Trophoblast cell (in vitro differentiated cells and primary cell): ENCODE measurements at regions not wholly inside any gene's neighbourhood (a gene's known extent, or its start where the extent isn't known, plus 50 kb on each side); places are given as distances from the start of the nearest gene placed in this dataset.

Source experiments
- DNase-seq, 2 donors: peaks; one replicate each; pipeline ENCODE4 v3.0.0-alpha.2; 2016
- H2AFZ ChIP-seq: 2 replicates; pipeline ENCODE4 v1.6.1; 2013; ENCODE audit warnings: low read length, moderate library complexity, mild to moderate bottlenecking; ENCODE audit not compliant: insufficient read depth, poor library complexity
- H2AK5ac ChIP-seq: 2 replicates; pipeline ENCODE4 v1.6.1; 2013; ENCODE audit warnings: mild to moderate bottlenecking, low read length
- H2BK120ac ChIP-seq: 2 replicates; pipeline ENCODE4 v1.6.1; 2013; ENCODE audit warnings: low read length, mild to moderate bottlenecking, moderate library complexity; ENCODE audit not compliant: insufficient read depth, poor library complexity
- H2BK12ac ChIP-seq: 2 replicates; pipeline ENCODE4 v1.6.1; 2013; ENCODE audit warnings: mild to moderate bottlenecking, low read length, moderate library complexity
- H2BK5ac ChIP-seq: 2 replicates; pipeline ENCODE4 v1.6.1; 2013; ENCODE audit warnings: low read length, low read depth, moderate library complexity, mild to moderate bottlenecking; ENCODE audit not compliant: poor library complexity
- H3K14ac ChIP-seq: 2 replicates; pipeline ENCODE4 v1.6.1; 2013; ENCODE audit warnings: mild to moderate bottlenecking, low read length
- H3K18ac ChIP-seq: 2 replicates; pipeline ENCODE4 v1.6.1; 2013; ENCODE audit warnings: mild to moderate bottlenecking, low read length
- H3K23ac ChIP-seq: 2 replicates; pipeline ENCODE4 v1.6.1; 2013; ENCODE audit warnings: low read length
- H3K27ac ChIP-seq: 2 replicates; pipeline ENCODE4 v1.5.1; 2013; ENCODE audit warnings: low read depth, mild to moderate bottlenecking, inconsistent platforms, low read length, moderate library complexity
- H3K27me3 ChIP-seq: 2 replicates; pipeline ENCODE4 v1.6.1; 2013; ENCODE audit warnings: inconsistent platforms, mild to moderate bottlenecking, low read length, moderate library complexity; ENCODE audit not compliant: insufficient read depth
- H3K36me3 ChIP-seq, 2 experiments: 1 replicate in 1 of 2; 2 replicates in 1 of 2; pipeline ENCODE4 v1.6.1; 2013; ENCODE audit warnings: low read length in 2 of 2, mild to moderate bottlenecking in 2 of 2, moderate library complexity in 1 of 2; ENCODE audit not compliant: insufficient read depth in 2 of 2, control insufficient read depth in 1 of 2
- H3K4ac ChIP-seq: 2 replicates; pipeline ENCODE4 v1.6.1; 2013; ENCODE audit warnings: low read depth, mild to moderate bottlenecking, low read length, moderate library complexity
- H3K4me1 ChIP-seq, 2 experiments: 1 replicate in 1 of 2; 2 replicates in 1 of 2; pipeline ENCODE4 v1.6.1; 2013; ENCODE audit warnings: low read length in 2 of 2, mild to moderate bottlenecking in 2 of 2, moderate library complexity in 1 of 2; ENCODE audit not compliant: insufficient read depth in 2 of 2, control insufficient read depth in 1 of 2
- H3K4me2 ChIP-seq: 2 replicates; pipeline ENCODE4 v1.6.1; 2013; ENCODE audit warnings: inconsistent platforms, mild to moderate bottlenecking, low read length, moderate library complexity
- H3K4me3 ChIP-seq: 2 replicates; pipeline ENCODE4 v1.5.1; 2013; ENCODE audit warnings: mild to moderate bottlenecking, low read depth, low read length, inconsistent platforms
- H3K79me1 ChIP-seq: one replicate; pipeline ENCODE4 v1.6.1; 2013; ENCODE audit warnings: low read length
- H3K79me2 ChIP-seq: 2 replicates; pipeline ENCODE4 v1.6.1; 2013; ENCODE audit warnings: low read length, mild to moderate bottlenecking; ENCODE audit not compliant: control insufficient read depth, insufficient read depth, poor library complexity
- H3K9ac ChIP-seq: 2 replicates; pipeline ENCODE4 v1.6.1; 2013; ENCODE audit warnings: mild to moderate bottlenecking, low read length
- H3K9me3 ChIP-seq: 2 replicates; pipeline ENCODE4 v1.6.1; 2013; ENCODE audit warnings: low read depth, mild to moderate bottlenecking, control low read depth, inconsistent platforms, low read length; ENCODE audit not compliant: insufficient read depth
- H4K12ac ChIP-seq: 2 replicates; pipeline ENCODE4 v1.6.1; 2013; ENCODE audit warnings: low read depth, mild to moderate bottlenecking, low read length, moderate library complexity
- H4K8ac ChIP-seq: 2 replicates; pipeline ENCODE4 v1.6.1; 2013; ENCODE audit warnings: low read depth, mild to moderate bottlenecking, low read length, moderate library complexity
- H4K91ac ChIP-seq: one replicate; pipeline ENCODE4 v1.6.1; 2013; ENCODE audit warnings: low read depth, mild to moderate bottlenecking, low read length, moderate library complexity
- WGBS: extraction: QIAGEN DNeasy Blood & Tissue Kit; methylation state at CpG from one replicate; pipeline ENCODE4 v1.1.7; 2013; ENCODE audit warnings: missing lambda C conversion rate; ENCODE audit not compliant: insufficient read length, insufficient coverage; ENCODE audit errors: extremely low coverage; 5-methylcytosine and 5-hydroxymethylcytosine counted together

DNA sequence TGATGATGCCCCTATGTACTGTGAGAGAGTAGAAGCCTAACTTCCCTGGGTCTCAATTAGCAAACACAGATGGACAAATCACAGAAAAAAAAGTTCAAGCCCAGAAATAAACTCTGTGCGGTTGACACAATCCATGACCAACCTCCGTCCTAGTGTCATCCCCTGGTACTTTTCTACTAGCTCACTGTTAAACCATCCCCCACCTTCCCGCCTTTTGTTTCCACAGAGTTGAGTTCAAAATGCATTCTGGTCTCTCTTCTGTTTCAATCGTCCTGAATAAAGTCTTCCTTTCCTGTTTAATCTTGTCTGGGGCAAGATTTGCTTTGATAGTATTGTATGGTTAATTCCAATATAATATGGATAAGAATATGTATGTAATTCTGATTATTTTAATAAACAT is 199.9 kb downstream of the SLC6A15 start:
- Histone ChIP-seq H2AK5ac (no peak overlapping the region), H3K4me3 (no peak overlapping the region), H4K12ac (no peak overlapping the region), H2BK12ac (no peak overlapping the region), H2BK120ac (no peak overlapping the region), H3K27ac (no peak overlapping the region), H3K79me1 (no peaks in the 10 kb centered on the region), H4K91ac (no peak overlapping the region), H4K8ac (no peak overlapping the region), H3K79me2 (no peaks in the 10 kb centered on the region), H3K4ac (no peak overlapping the region), H3K18ac (no peak overlapping the region), H3K4me1 (no peaks in the 10 kb centered on the region), H3K23ac (no peak overlapping the region), H3K9ac (no peak overlapping the region), H3K36me3 (no peaks in the 10 kb centered on the region), H2BK5ac (no peak overlapping the region), H3K27me3 (no peaks in the 10 kb centered on the region), H2AFZ (no peak overlapping the region), H3K4me2 (no peak overlapping the region), H3K14ac (no peak overlapping the region), H3K9me3 (no peaks in the 10 kb centered on the region)
- no CpG with 5 or more reads among the region's 4 CpGs for WGBS
- DNase-seq = no peak

DNA sequence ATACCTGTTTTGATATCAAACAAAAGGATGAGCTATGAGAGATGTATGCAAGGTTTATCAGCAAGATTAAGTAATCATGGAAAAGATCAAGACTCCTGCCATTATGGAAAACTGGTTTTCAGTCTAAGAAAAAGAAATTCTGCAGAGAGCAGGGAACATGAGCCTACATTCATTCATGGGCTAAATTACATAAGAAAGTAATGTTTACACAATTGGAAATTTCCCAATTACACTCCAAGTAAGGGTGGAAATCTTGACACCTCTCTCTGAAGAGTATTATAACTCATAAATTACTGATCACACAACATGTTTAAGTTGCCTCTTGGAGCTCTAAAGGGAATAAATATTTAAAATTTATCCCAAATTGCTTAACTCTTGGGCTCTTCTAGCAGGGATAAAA is 206.2 kb downstream of the SLC6A15 start:
- Histone ChIP-seq H3K23ac (no peak overlapping the region), H4K8ac (no peak overlapping the region), H2AFZ (no peak overlapping the region), H3K4me2 (no peak overlapping the region), H3K14ac (no peak overlapping the region), H3K79me1 (no peaks in the 10 kb centered on the region), H4K91ac (no peak overlapping the region), H3K18ac (no peak overlapping the region), H3K4ac (no peak overlapping the region), H3K4me3 (no peak overlapping the region), H2BK5ac (no peak overlapping the region), H2AK5ac (no peak overlapping the region), H2BK120ac (no peak overlapping the region), H3K9ac (no peak overlapping the region), H4K12ac (no peak overlapping the region), H3K79me2 (no peaks in the 10 kb centered on the region), H3K9me3 (no peaks in the 10 kb centered on the region), H3K4me1 (no peaks in the 10 kb centered on the region), H2BK12ac (no peak overlapping the region), H3K27me3 (no peaks in the 10 kb centered on the region), H3K36me3 (no peaks in the 10 kb centered on the region), H3K27ac (no peak overlapping the region)
- no peak for DNase-seq

DNA sequence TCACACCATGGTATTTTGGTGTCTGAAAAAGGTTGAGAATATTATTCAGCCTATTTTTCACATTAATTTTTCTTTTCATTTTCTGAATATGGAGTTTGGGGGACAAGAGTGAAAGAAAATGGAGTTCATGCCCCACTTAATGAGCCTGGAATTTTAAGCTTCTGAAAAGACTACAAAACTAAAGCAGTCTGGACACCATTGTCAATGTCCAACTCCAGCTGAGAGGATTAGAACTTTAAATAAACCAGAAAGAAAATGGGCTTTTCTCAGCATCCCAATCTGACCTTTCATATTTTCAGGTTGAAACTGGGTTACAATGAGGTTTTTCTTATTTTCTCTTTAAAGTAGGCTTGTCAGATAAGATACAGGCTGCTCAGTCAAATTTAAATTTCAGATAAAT is 207.7 kb downstream of the SLC6A15 start:
- Histone ChIP-seq H3K79me2 (no peaks in the 10 kb centered on the region), H3K4me3 (no peak overlapping the region), H3K4me1 (no peaks in the 10 kb centered on the region), H2BK5ac (no peak overlapping the region), H2AFZ (no peak overlapping the region), H2BK12ac (no peak overlapping the region), H3K27me3 (no peaks in the 10 kb centered on the region), H3K9me3 (no peaks in the 10 kb centered on the region), H4K91ac (no peak overlapping the region), H3K36me3 (no peaks in the 10 kb centered on the region), H3K79me1 (no peaks in the 10 kb centered on the region), H3K14ac (no peak overlapping the region), H2AK5ac (no peak overlapping the region), H3K4ac (no peak overlapping the region), H3K18ac (no peak overlapping the region), H2BK120ac (no peak overlapping the region), H3K27ac (no peak overlapping the region), H3K4me2 (no peak overlapping the region), H4K12ac (no peak overlapping the region), H3K23ac (no peak overlapping the region), H3K9ac (no peak overlapping the region), H4K8ac (no peak overlapping the region)
- DNase-seq = no peak

DNA sequence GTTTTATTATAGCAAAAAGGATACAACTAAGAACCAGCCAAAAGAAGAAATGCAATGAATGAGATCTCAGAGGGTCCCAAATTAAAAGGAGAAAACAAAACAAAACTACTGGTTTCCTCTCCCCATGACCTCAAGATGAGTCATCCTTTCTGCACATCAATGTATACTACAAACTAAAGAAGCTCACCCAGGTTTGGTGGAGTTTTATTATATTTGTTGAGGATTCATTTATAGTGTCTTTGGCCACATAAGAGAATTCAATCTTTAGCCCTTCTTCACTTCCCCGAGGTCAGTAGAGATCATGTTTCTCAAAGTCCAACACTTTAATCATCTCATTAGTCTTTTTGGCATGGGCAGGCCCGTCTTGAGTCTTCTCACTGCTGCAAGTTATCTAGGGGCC is 210.6 kb downstream of the SLC6A15 start:
- Histone ChIP-seq H2BK120ac (no peak overlapping the region), H4K12ac (no peak overlapping the region), H3K23ac (no peak overlapping the region), H2AK5ac (no peak overlapping the region), H3K36me3 (no peaks in the 10 kb centered on the region), H3K4me1 (no peaks in the 10 kb centered on the region), H3K9me3 (no peaks in the 10 kb centered on the region), H2AFZ (no peak overlapping the region), H3K14ac (no peak overlapping the region), H3K4ac (no peak overlapping the region), H3K4me2 (no peak overlapping the region), H4K91ac (no peak overlapping the region), H3K79me2 (no peaks in the 10 kb centered on the region), H3K18ac (no peak overlapping the region), H4K8ac (no peak overlapping the region), H2BK5ac (no peak overlapping the region), H3K9ac (no peak overlapping the region), H2BK12ac (no peak overlapping the region), H3K27ac (no peak overlapping the region), H3K27me3 (no peaks in the 10 kb centered on the region), H3K4me3 (no peak overlapping the region), H3K79me1 (no peaks in the 10 kb centered on the region)
- no CpG with 5 or more reads among the region's 2 CpGs for WGBS
- no peak for DNase-seq

DNA sequence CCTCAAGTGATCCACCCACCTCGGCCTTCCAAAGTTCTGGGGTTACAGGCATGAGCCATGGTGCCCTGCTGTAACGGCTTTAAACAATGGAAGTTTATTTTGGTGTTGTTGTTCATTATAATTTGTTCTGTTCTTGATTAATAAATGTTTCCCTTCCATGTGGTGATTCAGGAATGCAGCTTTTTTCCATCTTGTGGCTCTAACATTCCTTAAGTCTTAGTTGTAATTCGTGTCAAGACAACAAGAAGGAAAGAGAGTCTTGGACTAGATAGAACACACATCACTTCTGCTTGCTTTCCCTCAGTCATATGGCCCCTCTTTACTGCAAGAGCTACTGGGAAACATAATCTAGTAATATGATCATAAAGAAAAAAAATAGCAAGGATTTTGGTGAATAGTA is 211.6 kb downstream of the SLC6A15 start:
- Histone ChIP-seq H3K14ac (no peak overlapping the region), H3K27ac (no peak overlapping the region), H3K4me2 (no peak overlapping the region), H4K8ac (no peak overlapping the region), H3K4ac (no peak overlapping the region), H3K4me3 (no peak overlapping the region), H3K9ac (no peak overlapping the region), H4K12ac (no peak overlapping the region), H3K36me3 (no peaks in the 10 kb centered on the region), H2BK5ac (no peak overlapping the region), H2BK120ac (no peak overlapping the region), H4K91ac (no peak overlapping the region), H3K4me1 (no peaks in the 10 kb centered on the region), H3K23ac (no peak overlapping the region), H3K27me3 (no peaks in the 10 kb centered on the region), H2AFZ (no peak overlapping the region), H3K79me2 (no peaks in the 10 kb centered on the region), H2AK5ac (no peak overlapping the region), H3K9me3 (no peaks in the 10 kb centered on the region), H2BK12ac (peak overlapping the region; percentile 24), H3K18ac (no peak overlapping the region), H3K79me1 (no peaks in the 10 kb centered on the region)
- no peak for DNase-seq
- WGBS = no CpG with 5 or more reads among the region's 3 CpGs
